IPS-15b (cell line): ENCODE measurements at regions not wholly inside any gene's neighbourhood (a gene's known extent, or its start where the extent isn't known, plus 50 kb on each side); places are given as distances from the start of the nearest gene placed in this dataset.
"Not testable (repeated sequence)": the region's sequence is repeated elsewhere in the genome, so short reads cannot be mapped to it uniquely, and the experiment has no call there.

Experiments used
- H3K27me3 ChIP-seq: one replicate; pipeline ENCODE4 v1.6.1; 2013; ENCODE audit warnings: low read length; ENCODE audit not compliant: control insufficient read depth, insufficient read depth
- H3K36me3 ChIP-seq: one replicate; pipeline ENCODE4 v1.6.1; 2013; ENCODE audit warnings: low read length; ENCODE audit not compliant: control insufficient read depth, insufficient read depth
- H3K4me1 ChIP-seq: one replicate; pipeline ENCODE4 v1.6.1; 2013; ENCODE audit warnings: mild to moderate bottlenecking, low read length; ENCODE audit not compliant: control insufficient read depth, insufficient read depth
- H3K4me3 ChIP-seq: one replicate; pipeline ENCODE4 v1.5.1; 2013; ENCODE audit warnings: low read depth, low read length
- H3K9ac ChIP-seq: one replicate; pipeline ENCODE4 v1.6.1; 2013; ENCODE audit warnings: low read depth, mild to moderate bottlenecking, low read length
- H3K9me3 ChIP-seq: one replicate; pipeline ENCODE4 v1.6.1; 2013; ENCODE audit warnings: mild to moderate bottlenecking, low read length; ENCODE audit not compliant: control insufficient read depth, insufficient read depth

DNA sequence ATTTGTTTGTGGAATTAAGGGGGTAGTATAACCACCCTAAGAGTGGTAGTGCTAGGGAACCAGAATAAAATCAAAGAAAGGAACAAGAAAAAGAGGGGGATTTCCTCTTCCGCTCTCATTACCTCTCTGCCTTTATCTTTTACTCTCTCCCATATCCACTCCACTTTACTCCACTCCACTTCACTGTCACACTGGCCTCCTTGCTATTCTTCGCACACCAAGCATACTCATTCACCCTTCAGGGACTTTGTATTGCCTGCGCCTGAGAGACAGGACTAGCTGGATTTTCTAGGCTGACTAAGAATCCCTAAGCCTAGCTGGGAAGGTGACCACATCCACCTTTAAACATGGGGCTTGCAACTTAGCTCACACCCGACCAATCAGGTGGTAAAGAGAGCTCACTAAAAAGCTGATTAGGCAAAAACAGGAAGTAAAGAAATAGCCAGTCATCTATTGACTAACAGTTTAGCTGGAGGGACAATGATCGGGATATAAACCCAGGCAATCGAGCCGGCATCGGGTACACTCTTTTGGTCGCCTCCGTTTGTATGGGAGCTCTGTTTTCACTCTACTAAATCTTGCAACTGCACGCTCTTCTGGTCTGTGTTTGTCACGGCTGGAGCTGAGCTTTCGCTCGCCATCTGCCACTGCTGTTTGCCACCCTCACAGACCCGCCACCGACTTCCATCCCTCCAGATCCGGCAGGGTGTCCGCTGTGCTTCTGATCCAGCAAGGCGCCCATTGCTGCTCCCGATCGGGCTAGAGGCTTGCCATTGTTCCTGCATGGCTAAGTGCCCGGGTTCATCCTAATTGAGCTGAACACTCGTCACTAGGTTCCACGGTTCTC, 121.8 kb downstream of the FAM170A start:
- H3K27me3 ChIP-seq = no peaks in the 10 kb centered on the region
- H3K4me3 ChIP-seq = no peak overlapping the region
- H3K9me3 ChIP-seq = no peaks in the 10 kb centered on the region
- H3K9ac ChIP-seq = no peak overlapping the region
- H3K36me3 ChIP-seq = no peaks in the 10 kb centered on the region
- no peaks in the 10 kb centered on the region for H3K4me1 ChIP-seq

DNA sequence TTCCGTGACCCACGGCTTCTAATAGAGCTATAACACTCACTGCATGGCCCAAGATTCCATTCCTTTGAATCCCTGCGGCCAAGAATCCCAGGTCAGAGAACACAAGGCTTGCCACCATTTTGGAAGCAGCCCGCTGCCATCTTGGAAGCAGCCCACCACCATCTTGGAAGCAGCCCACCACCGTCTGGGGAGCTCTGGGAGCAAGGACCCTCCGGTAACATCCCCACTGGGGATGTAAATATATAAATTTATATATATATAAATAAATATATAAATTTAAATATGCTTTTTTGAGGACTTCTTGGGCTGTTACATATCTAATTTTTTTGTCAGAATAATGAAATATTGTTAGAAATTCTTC, 122.4 kb downstream of the FAM170A start:
- no peaks in the 10 kb centered on the region for H3K36me3 ChIP-seq
- no peak overlapping the region for H3K4me3 ChIP-seq
- no peaks in the 10 kb centered on the region for H3K27me3 ChIP-seq
- H3K9ac ChIP-seq = no peak overlapping the region
- no peaks in the 10 kb centered on the region for H3K9me3 ChIP-seq
- H3K4me1 ChIP-seq = no peaks in the 10 kb centered on the region

DNA sequence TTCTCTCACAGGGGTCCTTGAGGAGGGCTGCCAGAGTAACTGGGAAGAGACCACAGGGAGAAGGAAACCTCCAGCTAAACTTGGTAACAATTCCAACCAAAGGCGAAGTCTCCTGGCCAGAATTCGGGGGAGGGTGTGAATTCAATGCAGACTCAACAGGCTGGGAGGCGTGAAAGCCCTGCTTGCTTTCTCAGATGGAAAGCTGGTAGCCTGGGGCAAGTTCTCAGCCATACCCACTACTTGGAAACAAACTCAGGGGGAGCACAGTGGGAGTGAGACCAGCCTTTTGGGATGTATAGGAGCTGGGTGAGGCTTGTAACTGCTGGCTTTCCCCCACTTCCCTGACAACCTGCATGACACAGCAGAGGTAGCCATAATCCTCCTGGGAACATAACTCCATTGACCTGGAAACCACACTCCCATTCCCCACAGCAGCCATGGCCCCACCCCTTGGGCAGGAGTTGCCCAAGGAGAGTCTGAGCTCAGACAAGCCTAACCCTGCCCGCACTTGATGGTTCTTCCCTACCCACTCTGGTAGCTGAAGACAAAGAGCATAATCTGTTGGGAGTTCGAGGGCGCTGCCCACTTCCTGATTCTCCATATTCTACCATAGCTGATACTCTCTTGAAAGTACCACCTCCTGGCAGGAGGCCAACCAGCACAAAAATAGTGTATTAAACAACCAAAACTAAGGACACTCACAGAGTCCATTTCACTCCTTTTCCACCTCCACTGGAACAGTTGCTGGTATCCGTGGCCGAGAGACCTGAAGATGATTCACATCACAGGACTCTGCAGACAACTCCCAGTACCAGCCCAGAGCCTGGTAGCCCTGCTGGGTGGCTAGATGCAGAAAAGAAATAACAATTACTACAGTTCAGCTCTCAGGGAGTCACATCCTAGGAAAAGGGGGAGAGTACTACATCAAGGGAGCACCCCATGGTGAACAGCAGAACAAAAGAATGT, 123.8 kb downstream of the FAM170A start:
- no peak overlapping the region for H3K9ac ChIP-seq
- H3K4me3 ChIP-seq = no peak overlapping the region
- H3K27me3 ChIP-seq = no peaks in the 10 kb centered on the region
- no peaks in the 10 kb centered on the region for H3K9me3 ChIP-seq
- no peaks in the 10 kb centered on the region for H3K4me1 ChIP-seq
- no peaks in the 10 kb centered on the region for H3K36me3 ChIP-seq

DNA sequence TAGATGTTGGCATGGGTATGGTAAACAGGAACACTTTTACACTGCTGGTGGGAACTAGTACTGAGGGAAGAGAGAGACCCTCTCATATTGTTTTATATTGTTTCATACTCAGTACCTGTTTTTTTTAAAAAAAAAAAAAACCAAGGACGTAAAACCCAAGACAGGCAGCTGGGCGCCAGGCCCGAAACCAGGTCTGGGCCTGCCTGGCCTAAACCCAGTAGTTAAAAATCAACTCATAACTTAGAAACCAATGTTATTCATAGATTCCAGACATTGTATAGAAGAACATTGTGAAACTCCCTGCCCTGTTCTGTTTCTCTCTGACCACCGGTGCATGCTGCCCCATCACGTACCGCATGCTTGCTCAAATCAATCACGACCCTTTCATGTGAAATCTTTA, 125.5 kb downstream of the FAM170A start:
- not testable (repeated sequence) for H3K4me3 ChIP-seq, H3K9me3 ChIP-seq, H3K36me3 ChIP-seq, H3K4me1 ChIP-seq, H3K27me3 ChIP-seq, H3K9ac ChIP-seq

DNA sequence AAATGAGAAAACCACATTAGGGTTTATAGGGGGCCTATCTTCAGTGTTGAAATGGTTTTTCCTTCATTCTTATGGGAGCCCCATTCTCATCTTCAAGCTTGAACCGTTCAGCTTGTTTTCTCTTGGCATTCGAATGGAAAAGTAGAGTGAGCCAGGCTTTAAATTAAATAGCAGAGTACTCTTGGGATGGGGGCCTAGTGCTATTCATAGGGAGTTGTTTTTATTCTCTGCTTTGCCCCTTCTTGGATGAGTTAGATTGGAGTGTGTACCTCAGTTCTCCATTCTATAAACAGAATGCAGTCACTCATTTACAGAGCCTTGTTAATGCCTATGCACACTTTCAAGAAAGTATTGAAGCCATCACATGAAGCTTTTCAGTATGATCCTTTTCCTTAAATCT, 127.9 kb downstream of the FAM170A start:
- no peaks in the 10 kb centered on the region for H3K36me3 ChIP-seq
- no peaks in the 10 kb centered on the region for H3K27me3 ChIP-seq
- no peaks in the 10 kb centered on the region for H3K4me1 ChIP-seq
- H3K9ac ChIP-seq = no peak overlapping the region
- no peak overlapping the region for H3K4me3 ChIP-seq
- no peaks in the 10 kb centered on the region for H3K9me3 ChIP-seq

DNA sequence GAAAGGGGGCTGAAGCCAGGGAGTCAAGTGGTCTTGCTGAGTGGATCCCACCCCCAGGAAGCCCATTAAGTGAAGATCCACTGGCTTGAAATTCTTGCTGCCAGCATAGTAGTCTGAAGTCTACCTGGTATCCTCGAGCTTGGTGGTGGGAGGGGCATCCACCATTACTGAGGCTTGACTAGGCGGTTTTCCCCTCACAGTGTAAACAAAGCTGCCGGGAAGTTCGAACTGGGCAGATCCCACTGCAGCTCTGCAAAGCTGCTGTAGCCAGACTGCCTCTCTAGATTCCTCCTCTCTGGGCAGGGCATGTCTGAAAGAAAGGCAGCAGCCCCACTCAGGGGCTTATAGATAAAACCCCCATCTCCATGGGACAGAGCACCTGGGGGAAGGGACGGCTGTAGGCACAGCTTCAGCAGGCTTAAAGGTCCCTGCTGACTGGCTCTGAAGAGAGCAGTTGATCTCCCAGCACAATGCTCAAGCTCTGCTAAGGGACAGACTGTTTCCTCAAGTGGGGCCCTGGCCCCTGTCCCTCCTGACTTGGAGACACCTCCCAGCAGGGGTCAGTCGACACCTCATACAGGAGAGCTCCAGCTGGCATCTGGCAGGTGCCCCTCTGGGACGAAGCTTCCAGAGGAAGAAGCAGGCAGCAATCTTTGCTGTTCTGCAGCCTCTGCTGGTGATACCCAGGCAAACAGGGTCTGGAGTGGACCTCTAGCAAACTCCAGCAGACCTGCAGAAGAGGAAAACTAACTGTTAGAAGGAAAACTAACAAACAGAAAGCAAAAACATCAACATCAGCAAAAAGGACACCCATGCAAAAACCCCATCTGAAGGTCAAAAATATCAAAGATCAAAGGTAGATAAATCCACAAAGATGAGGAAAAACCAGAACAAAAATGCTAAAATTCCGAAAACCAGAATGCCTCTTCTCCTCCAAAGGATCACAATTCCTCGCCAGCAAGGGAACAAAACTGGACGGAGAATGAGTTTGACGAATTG, 140.6 kb downstream of the FAM170A start:
- not testable (repeated sequence) for H3K4me3 ChIP-seq, H3K36me3 ChIP-seq, H3K9me3 ChIP-seq, H3K9ac ChIP-seq, H3K4me1 ChIP-seq, H3K27me3 ChIP-seq

DNA sequence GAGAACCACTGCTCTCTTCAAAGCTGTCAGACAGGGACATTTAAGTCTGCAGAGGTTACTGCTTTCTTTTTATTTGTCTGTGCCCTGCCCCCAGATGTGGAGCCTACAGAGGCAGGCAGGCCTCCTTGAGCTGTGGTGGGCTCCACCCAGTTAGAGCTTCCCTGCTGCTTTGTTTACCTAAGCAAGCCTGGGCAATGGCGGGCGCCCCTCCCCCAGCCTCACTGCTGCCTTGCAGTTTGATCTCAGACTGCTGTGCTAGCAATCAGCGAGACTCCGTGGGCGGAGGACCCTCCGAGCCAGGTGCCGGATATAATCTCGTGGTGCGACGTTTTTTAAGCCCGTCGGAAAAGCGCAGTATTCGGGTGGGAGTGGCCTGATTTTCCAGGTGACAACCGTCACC, 150.8 kb downstream of the FAM170A start:
- not testable (repeated sequence) for H3K4me1 ChIP-seq, H3K36me3 ChIP-seq, H3K9me3 ChIP-seq, H3K9ac ChIP-seq, H3K27me3 ChIP-seq
- peak overlapping the region; percentile 18 for H3K4me3 ChIP-seq

DNA sequence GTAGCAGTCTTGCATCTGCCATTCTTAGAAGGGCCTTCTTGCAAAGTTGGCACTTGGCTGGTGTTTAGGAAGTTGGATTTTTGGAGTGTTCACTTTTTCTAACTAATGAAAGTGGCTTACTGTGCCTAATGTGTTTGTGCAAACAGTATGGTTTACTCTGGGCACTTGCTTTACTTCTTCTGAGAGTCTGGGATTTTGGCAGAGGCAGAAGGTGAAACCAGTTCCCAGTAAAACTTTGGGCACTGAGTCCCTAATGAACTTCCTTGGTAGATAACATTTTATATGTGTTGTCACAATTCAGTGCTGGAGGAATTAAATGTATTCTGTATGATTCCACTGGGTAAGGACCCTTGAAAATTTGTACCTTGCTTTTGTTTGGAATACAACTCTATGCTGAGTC, 155.7 kb downstream of the FAM170A start:
- Histone ChIP-seq H3K4me3 (no peak overlapping the region), H3K9ac (no peak overlapping the region), H3K9me3 (no peaks in the 10 kb centered on the region), H3K27me3 (no peaks in the 10 kb centered on the region), H3K4me1 (no peaks in the 10 kb centered on the region), H3K36me3 (no peaks in the 10 kb centered on the region)

DNA sequence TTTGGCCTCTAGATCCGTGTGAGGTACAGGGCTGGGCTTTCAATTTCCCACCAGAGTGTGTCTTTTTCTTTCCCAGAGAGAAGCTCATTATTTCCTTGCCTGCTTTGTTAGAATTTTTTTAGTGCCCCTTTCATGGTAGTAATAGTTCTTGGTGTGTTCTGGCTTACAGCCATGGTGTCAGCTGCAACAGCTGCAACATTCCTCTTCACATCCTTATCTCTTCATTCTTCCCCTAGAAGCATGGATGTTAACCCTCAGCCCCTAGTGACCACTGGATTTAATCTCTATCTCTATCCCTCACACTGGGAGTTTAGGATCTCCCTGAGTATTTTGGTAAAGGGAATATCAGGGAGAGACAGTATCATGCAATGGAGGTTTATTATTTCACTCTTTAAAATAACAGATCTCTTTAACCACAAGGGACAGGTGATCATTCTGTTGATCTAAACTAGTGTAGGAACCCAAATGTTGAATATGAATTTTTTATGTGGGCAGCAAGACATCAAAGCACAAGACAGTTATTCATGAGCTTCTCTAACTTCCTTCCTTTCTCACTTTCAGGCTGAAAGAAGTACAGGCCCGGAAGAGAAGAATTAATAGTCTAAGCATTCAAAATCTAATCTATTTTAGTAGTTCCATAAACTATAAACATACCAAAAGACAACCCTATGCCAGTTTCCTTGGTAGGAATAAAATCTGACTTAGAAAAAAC, 160.2 kb downstream of the FAM170A start:
- Histone ChIP-seq H3K36me3 (no peaks in the 10 kb centered on the region), H3K9me3 (no peaks in the 10 kb centered on the region), H3K4me1 (no peaks in the 10 kb centered on the region), H3K9ac (no peak overlapping the region), H3K4me3 (no peak overlapping the region), H3K27me3 (no peaks in the 10 kb centered on the region)

DNA sequence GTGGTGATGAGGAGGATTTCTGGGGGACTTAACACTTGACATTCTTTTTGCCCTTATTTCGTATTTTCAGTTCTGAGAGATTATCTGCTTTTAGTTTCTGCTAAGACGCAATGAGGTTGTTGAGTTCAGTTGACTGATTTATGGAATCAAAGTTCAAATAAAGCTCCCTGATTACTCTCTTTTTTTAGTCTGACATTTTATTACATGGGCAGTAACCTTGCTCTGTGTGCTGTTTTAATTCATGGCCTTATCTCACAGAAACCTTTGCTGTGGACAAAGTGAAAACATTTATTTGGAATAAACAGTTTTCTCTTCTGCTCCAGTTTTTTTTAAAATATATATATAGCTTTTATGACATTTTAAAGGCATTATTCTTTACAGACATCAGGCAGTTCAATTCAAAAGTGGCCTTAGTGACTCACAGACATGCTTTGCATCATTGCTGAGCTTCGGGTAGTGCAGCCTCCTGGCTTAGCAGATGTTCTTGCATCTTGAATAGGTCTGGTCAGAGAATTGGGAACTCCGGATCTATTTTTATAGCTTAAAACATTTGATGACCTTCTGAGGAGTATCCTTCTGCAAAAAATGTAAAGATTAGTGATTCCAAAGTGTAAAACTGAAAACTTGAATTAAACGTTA, 162.9 kb downstream of the FAM170A start:
- H3K4me3 ChIP-seq = no peak overlapping the region
- no peaks in the 10 kb centered on the region for H3K4me1 ChIP-seq
- H3K27me3 ChIP-seq = no peaks in the 10 kb centered on the region
- H3K36me3 ChIP-seq = no peaks in the 10 kb centered on the region
- H3K9ac ChIP-seq = no peak overlapping the region
- H3K9me3 ChIP-seq = no peaks in the 10 kb centered on the region
